DND-41 (cell line): ENCODE measurements at regions not wholly inside any gene's neighbourhood (a gene's known extent, or its start where the extent isn't known, plus 50 kb on each side); places are given as distances from the start of the nearest gene placed in this dataset.

Experiments
- ATAC-seq: fragments of 200-7000 bp; cut with Tn5 transposase; 3 replicates; pipeline ENCODE4 v1.9.1; 2021; ENCODE audit warnings: low read depth; ENCODE audit not compliant: insufficient read depth
- DNase-seq: peaks from one replicate; pipeline ENCODE4 v3.0.0-alpha.2; 2020
- H2AFZ ChIP-seq: 2 replicates; pipeline ENCODE4 v1.6.0; 2012; ENCODE audit warnings: low read depth, low read length
- H3K27ac ChIP-seq: 2 replicates; pipeline ENCODE4 v1.5.1; 2012; ENCODE audit warnings: low read length, inconsistent platforms
- H3K27me3 ChIP-seq: fragments of 200-600 bp; sonication (generic); 2 replicates; pipeline ENCODE4 v1.6.0; 2012; ENCODE audit warnings: low read length, mild to moderate bottlenecking, inconsistent platforms; ENCODE audit not compliant: insufficient read depth, poor library complexity
- H3K36me3 ChIP-seq: 2 replicates; pipeline ENCODE4 v1.5.1; 2012; ENCODE audit warnings: low read length, inconsistent platforms; ENCODE audit not compliant: insufficient read depth
- H3K4me1 ChIP-seq: 2 replicates; pipeline ENCODE4 v1.5.1; 2012; ENCODE audit warnings: mild to moderate bottlenecking, low read length; ENCODE audit not compliant: insufficient read depth
- H3K4me2 ChIP-seq: 2 replicates; pipeline ENCODE4 v1.6.0; 2012; ENCODE audit warnings: mild to moderate bottlenecking, moderate library complexity, low read length, inconsistent platforms; ENCODE audit not compliant: insufficient read depth
- H3K4me3 ChIP-seq, 2 experiments: fragments of 200-600 bp in 1 of 2; shearing (Covaris generic) in 1 of 2; 2 replicates each; pipeline ENCODE4 v1.5.1; 2012 to 2016; ENCODE audit warnings: inconsistent platforms in 2 of 2, low read length in 2 of 2, mild to moderate bottlenecking in 2 of 2, low read depth in 1 of 2, moderate library complexity in 1 of 2
- H3K79me2 ChIP-seq: 2 replicates; pipeline ENCODE4 v1.6.0; 2012; ENCODE audit warnings: low read length, inconsistent platforms; ENCODE audit not compliant: insufficient read depth
- H3K9ac ChIP-seq: 2 replicates; pipeline ENCODE4 v1.6.0; 2012; ENCODE audit warnings: low read depth, mild to moderate bottlenecking, inconsistent platforms, low read length, moderate library complexity
- H3K9me3 ChIP-seq: 2 replicates; pipeline ENCODE4 v1.5.1; 2012; ENCODE audit warnings: low read length, moderate library complexity, mild to moderate bottlenecking, inconsistent platforms; ENCODE audit not compliant: insufficient read depth, severe bottlenecking
- H4K20me1 ChIP-seq: 2 replicates; pipeline ENCODE4 v1.6.0; 2012; ENCODE audit warnings: low read length; ENCODE audit not compliant: insufficient read depth
- CTCF ChIP-seq: IDR thresholded peaks from 2 replicates; pipeline ENCODE4 v1.5.1; 2012; ENCODE audit warnings: borderline replicate concordance, low read length, moderate library complexity, mild to moderate bottlenecking; ENCODE audit not compliant: poor library complexity, severe bottlenecking; ENCODE audit errors: extremely low read depth
- EZH2 ChIP-seq: IDR thresholded peaks from 3 replicates; pipeline ENCODE4 v1.6.1; 2012; ENCODE audit warnings: borderline replicate concordance, low read depth, mild to moderate bottlenecking, moderate library complexity, low read length, inconsistent platforms; ENCODE audit not compliant: severe bottlenecking

- Histone ChIP-seq H3K4me2 (no peak overlapping the region), H3K9me3 (no peaks in the 10 kb centered on the region), H3K79me2 (no peaks in the 10 kb centered on the region), H3K4me1 (no peaks in the 10 kb centered on the region), H3K27ac (no peak overlapping the region), H4K20me1 (no peaks in the 10 kb centered on the region), H3K36me3 (no peaks in the 10 kb centered on the region), H3K4me3 (no peak overlapping the region), H2AFZ (no peak overlapping the region), H3K27me3 (no peaks in the 10 kb centered on the region), H3K9ac (no peak overlapping the region)
- TF ChIP-seq EZH2, result no peak
- TF ChIP-seq CTCF, result no peak
- peak; percentile 48; the same call in 1 of the 3 replicates for ATAC-seq
- peak; percentile 41 for DNase-seq
Observed at GRCh38 chr14:41285186-41285748, 321.4 kb upstream of the LRFN5 start.

GRCh38 chr14:41280745-41281144 lies 325.9 kb upstream of the LRFN5 start:
- no peak overlapping the region for H2AFZ ChIP-seq
- no peaks in the 10 kb centered on the region for H4K20me1 ChIP-seq
- no peak overlapping the region for H3K9ac ChIP-seq
- DNase-seq, result no peak
- no peak for ATAC-seq
- no peak overlapping the region for H3K4me2 ChIP-seq
- no peaks in the 10 kb centered on the region for H3K27me3 ChIP-seq
- H3K79me2 ChIP-seq, result no peaks in the 10 kb centered on the region
- H3K9me3 ChIP-seq, result no peaks in the 10 kb centered on the region
- no peaks in the 10 kb centered on the region for H3K36me3 ChIP-seq
- H3K4me1 ChIP-seq, result no peaks in the 10 kb centered on the region
- TF ChIP-seq CTCF (no peak), EZH2 (no peak)
- no peak overlapping the region for H3K27ac ChIP-seq
- H3K4me3 ChIP-seq, result no peak overlapping the region

DNA sequence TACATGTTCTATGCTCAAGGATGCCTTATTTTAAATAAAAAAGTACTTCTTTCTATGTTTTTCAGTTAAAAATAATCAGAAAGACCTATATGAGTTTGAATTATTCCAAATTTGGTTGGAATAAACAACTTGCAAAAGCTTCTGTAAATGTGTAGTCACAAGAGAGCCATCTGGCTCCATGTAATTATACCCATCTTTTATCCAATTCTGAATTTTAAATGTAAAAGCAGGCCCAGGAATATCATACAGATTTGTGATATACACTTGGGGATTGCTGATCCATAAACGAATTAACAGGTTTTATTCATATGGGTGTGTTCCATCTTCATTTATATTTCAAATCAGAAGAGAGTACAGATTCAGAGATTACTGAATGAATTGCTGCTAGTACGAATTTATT lies 329.2 kb upstream of the LRFN5 start:
- ATAC-seq (no peak), DNase-seq (no peak)
- Histone ChIP-seq H3K9me3 (no peaks in the 10 kb centered on the region), H3K27ac (no peak overlapping the region), H3K4me1 (no peaks in the 10 kb centered on the region), H3K79me2 (no peaks in the 10 kb centered on the region), H3K27me3 (no peaks in the 10 kb centered on the region), H3K4me3 (no peak overlapping the region), H3K4me2 (no peak overlapping the region), H4K20me1 (no peaks in the 10 kb centered on the region), H3K36me3 (no peaks in the 10 kb centered on the region), H2AFZ (no peak overlapping the region), H3K9ac (no peak overlapping the region)
- no peak for TF ChIP-seq EZH2

DNA sequence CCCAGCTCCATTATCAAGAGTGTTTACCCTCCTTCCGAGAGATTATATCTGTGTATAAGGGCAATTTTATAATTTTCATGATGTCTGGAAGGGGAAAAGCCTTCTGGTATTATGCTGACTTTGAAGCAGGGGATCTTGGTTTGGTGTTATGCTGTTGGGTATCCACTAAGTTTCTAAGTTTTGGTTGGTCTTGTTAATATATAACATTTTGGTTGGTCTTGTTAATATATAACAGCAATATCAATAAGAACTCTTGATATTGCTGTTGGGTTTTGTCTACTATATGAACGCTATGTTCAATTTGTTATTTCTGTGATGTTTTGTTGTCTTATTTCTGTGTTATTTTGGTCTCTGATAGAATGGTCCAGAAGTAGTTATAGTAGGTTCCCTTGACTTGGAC lies 349.2 kb upstream of the LRFN5 start:
- Histone ChIP-seq H3K9me3 (peaks cover 7% of the 10 kb centered on the region), H3K79me2 (no peaks in the 10 kb centered on the region), H2AFZ (no peak overlapping the region)

More for the DNA sequence above, 349.2 kb upstream of the LRFN5 start:
- no peak overlapping the region for H3K4me3 ChIP-seq
- TF ChIP-seq EZH2 (no peak), CTCF (no peak)
- no peaks in the 10 kb centered on the region for H4K20me1 ChIP-seq
- H3K27ac ChIP-seq, result no peak overlapping the region
- no peak overlapping the region for H3K4me2 ChIP-seq
- H3K4me1 ChIP-seq, result no peaks in the 10 kb centered on the region
- H3K9ac ChIP-seq, result no peak overlapping the region
- H3K27me3 ChIP-seq, result no peaks in the 10 kb centered on the region
- no peaks in the 10 kb centered on the region for H3K36me3 ChIP-seq
- no peak for DNase-seq
- ATAC-seq, result no peak
